ENCODE measurements at regions not wholly inside any gene's neighbourhood (a gene's known extent, or its start where the extent isn't known, plus 50 kb on each side); places are given as distances from the start of the nearest gene placed in this dataset.

- no peak for TF ChIP-seq CTCF (IDR thresholded peaks at IDR 0.05)
- DNase-seq (ENCODE audit: low spot score), result no peak
- no peak for ATAC-seq (ENCODE audit: low FRiP score)
Observed at GRCh38 chr6:133610971-133611370, 277.9 kb upstream of the TCF21 start.

- TF ChIP-seq CTCF (IDR thresholded peaks at IDR 0.05), result no peak
- ATAC-seq (ENCODE audit: low FRiP score) (no peak), DNase-seq (ENCODE audit: low spot score) (no peak)
Observed at GRCh38 chr6:133612459-133612858, 276.5 kb upstream of the TCF21 start.

GRCh38 chr6:133613211-133613610 lies 275.7 kb upstream of the TCF21 start:
- no peak for DNase-seq (ENCODE audit: low spot score)
- TF ChIP-seq CTCF (IDR thresholded peaks at IDR 0.05), result no peak
- ATAC-seq (ENCODE audit: low FRiP score), result no peak

GRCh38 chr6:133621751-133622150 lies 267.2 kb upstream of the TCF21 start:
- ATAC-seq (ENCODE audit: low FRiP score) (no peak), DNase-seq (ENCODE audit: low spot score) (no peak)

GRCh38 chr6:133623065-133623464 lies 265.8 kb upstream of the TCF21 start:
- ATAC-seq (ENCODE audit: low FRiP score), result peak; percentile 83
- no peak for TF ChIP-seq CTCF (IDR thresholded peaks at IDR 0.05)

More at GRCh38 chr6:133621751-133622150, 267.2 kb upstream of the TCF21 start:
- no peak for TF ChIP-seq CTCF (IDR thresholded peaks at IDR 0.05)

GRCh38 chr6:133623621-133624020 lies 265.3 kb upstream of the TCF21 start:
- ATAC-seq (ENCODE audit: low FRiP score), result no peak
- DNase-seq (ENCODE audit: low spot score), result no peak
- TF ChIP-seq CTCF (IDR thresholded peaks at IDR 0.05), result no peak

More at GRCh38 chr6:133623065-133623464, 265.8 kb upstream of the TCF21 start:
- no peak for DNase-seq (ENCODE audit: low spot score)

GRCh38 chr6:133626096-133626666 lies 262.7 kb upstream of the TCF21 start:
- ATAC-seq (ENCODE audit: low FRiP score) (no peak), DNase-seq (ENCODE audit: low spot score) (no peak)
- no peak for TF ChIP-seq CTCF (IDR thresholded peaks at IDR 0.05)
